ENCODE measurements at regions not wholly inside any gene's neighbourhood (a gene's known extent, or its start where the extent isn't known, plus 50 kb on each side); places are given as distances from the start of the nearest gene placed in this dataset.

DNA sequence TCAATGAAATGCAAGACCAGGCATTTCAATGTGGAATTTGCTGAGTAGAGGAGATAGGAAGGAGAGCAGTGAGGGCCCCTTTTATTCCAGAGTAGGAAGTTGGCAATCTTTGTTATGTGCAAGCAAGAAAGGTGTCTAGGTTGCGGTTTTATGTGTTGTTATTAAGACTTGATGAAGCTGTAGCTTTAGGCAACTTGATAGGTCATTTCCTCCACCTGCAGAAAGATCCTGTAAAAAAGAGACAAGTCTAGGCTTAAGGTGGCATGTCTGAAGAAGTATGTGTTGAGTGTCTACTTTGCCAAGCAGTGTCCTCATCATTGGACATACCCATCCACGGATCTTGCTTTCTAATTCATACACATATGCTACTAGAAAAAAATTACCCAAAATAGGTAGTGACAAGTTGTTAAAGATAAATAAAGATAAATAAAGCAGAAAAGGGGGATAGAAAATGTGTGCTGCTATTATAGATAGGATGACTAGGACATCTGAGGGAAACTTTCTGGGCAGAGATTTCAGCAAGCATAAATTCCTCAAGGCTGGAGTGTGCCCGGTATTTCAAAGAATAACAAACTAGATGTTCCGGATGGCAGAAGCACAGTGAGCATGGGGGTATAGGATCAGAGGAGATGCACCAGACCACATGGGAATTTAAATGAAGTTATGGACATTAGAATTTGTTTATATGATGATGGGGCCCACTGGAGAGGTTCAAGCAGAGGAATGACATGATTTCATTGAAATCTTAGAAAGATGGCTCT, 335.0 kb downstream of the TGFB2 start:
- Histone ChIP-seq H3K9me2 (ENCODE audit: insufficient read depth) (no peaks in the 10 kb centered on the region), H3K4me2 (ENCODE audit: low read length) (no peak overlapping the region), H3K27ac (ENCODE audit: low read depth, low read length) (no peak overlapping the region), H3K4me1 (ENCODE audit: control insufficient read depth in 1 of 2, insufficient read depth in 2 of 2, low read length in 2 of 2) (peaks cover 0 to 6% of the 10 kb centered on the region in 2 experiments; a peak in 2 of 4 replicates), H3K79me2 (ENCODE audit: insufficient read depth, low read length) (no peaks in the 10 kb centered on the region), H3K9me3 (ENCODE audit: control insufficient read depth in 1 of 2, insufficient read depth in 1 of 2, low read depth in 1 of 2, low read length in 2 of 2) (no peaks in the 10 kb centered on the region), H3K9ac (ENCODE audit: low read length) (no peak overlapping the region), H2AFZ (ENCODE audit: low read depth, low read length, poor library complexity, severe bottlenecking) (no peak overlapping the region), H3K36me3 (ENCODE audit: control insufficient read depth in 1 of 2, insufficient read depth in 2 of 2, low read length in 2 of 2) (no peaks in the 10 kb centered on the region), H3K27me3 (ENCODE audit: insufficient read depth, low read length) (no peaks in the 10 kb centered on the region), H4K20me1 (ENCODE audit: insufficient read depth) (no peaks in the 10 kb centered on the region), H3K4me3 (replicated peaks in 1 of 2; ENCODE audit: low read depth in 1 of 2, low read length in 2 of 2) (no peak overlapping the region)
- BruUV-seq (replicated peaks), result no TSS peak
- ATAC-seq (no peak), DNase-seq (ENCODE audit: low read depth, low spot score) (no peak)
- RAD21 ChIA-PET (ENCODE audit: low non-redundant PET in 1 of 2, low total read pairs in 2 of 2, uncharacterized antibody in 2 of 2, unreplicated experiment in 2 of 2), result no interaction called here
- CTCF ChIA-PET, result no interaction called here
- TF ChIP-seq ELF1 (IDR thresholded peaks at IDR 0.05; ENCODE audit: borderline replicate concordance, low read depth), result no peak
- no peak for TF ChIP-seq EZH2 (IDR thresholded peaks at IDR 0.05)
- no peak for TF ChIP-seq ZNF274 (IDR thresholded peaks at IDR 0.05; ENCODE audit: low read depth, low read length)
- no peak for TF ChIP-seq FOSL1 (IDR thresholded peaks at IDR 0.05; ENCODE audit: low read depth)
- TF ChIP-seq SRF (IDR thresholded peaks at IDR 0.05; ENCODE audit: low read depth), result no peak
- no peak for TF ChIP-seq CEBPB (IDR thresholded peaks at IDR 0.05; ENCODE audit: low read depth)
- TF ChIP-seq POLR2A (IDR thresholded peaks at IDR 0.05; ENCODE audit: borderline replicate concordance, extremely low read depth, insufficient read depth, insufficient read length), result no peak
- TF ChIP-seq YY1 (IDR thresholded peaks at IDR 0.05; ENCODE audit: extremely low read depth, insufficient replicate concordance, low read depth, low read length), result no peak
- no peak for TF ChIP-seq CBX3 (IDR thresholded peaks at IDR 0.05; ENCODE audit: low read depth)
- intact Hi-C loops (cut with micrococcal nuclease), result no loop called here
- POLR2A ChIA-PET, result no interaction called here

DNA sequence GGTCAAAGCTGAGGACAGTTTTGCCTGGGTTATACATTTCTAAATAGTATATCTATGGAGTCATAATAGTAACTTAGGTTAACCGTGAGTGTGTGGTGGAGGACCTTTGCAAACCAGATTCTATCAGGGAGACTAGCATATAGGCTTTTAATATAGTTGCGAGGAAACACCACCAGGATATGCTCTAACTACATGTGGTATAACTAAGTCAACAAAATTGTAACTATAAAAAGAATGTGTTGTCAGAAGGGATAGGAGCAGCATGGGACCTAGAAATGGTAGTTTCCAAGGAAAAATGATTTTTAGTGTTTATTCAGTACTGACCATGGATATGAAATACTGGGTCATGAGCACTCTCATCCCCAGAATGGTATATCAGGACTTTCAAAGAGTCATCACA, 338.1 kb downstream of the TGFB2 start:
- H3K4me1 ChIP-seq (ENCODE audit: control insufficient read depth in 1 of 2, insufficient read depth in 2 of 2, low read length in 2 of 2), result no peaks in the 10 kb centered on the region
- intact Hi-C loops (cut with micrococcal nuclease), result no loop called here
- H3K9me3 ChIP-seq (ENCODE audit: control insufficient read depth in 1 of 2, insufficient read depth in 1 of 2, low read depth in 1 of 2, low read length in 2 of 2), result no peaks in the 10 kb centered on the region
- DNase-seq (ENCODE audit: low read depth, low spot score), result no peak
- H3K9me2 ChIP-seq (ENCODE audit: insufficient read depth), result no peaks in the 10 kb centered on the region
- ChIA-PET POLR2A (no interaction called here), CTCF (no interaction called here), RAD21 (ENCODE audit: low non-redundant PET in 1 of 2, low total read pairs in 2 of 2, uncharacterized antibody in 2 of 2, unreplicated experiment in 2 of 2) (no interaction called here)
- H3K27me3 ChIP-seq (ENCODE audit: insufficient read depth, low read length), result no peaks in the 10 kb centered on the region
- H3K79me2 ChIP-seq (ENCODE audit: insufficient read depth, low read length), result no peaks in the 10 kb centered on the region
- no peak overlapping the region for H3K27ac ChIP-seq (ENCODE audit: low read depth, low read length)
- H3K4me3 ChIP-seq (replicated peaks in 1 of 2; ENCODE audit: low read depth in 1 of 2, low read length in 2 of 2), result no peak overlapping the region
- H3K9ac ChIP-seq (ENCODE audit: low read length), result no peak overlapping the region
- H2AFZ ChIP-seq (ENCODE audit: low read depth, low read length, poor library complexity, severe bottlenecking), result no peak overlapping the region
- no peaks in the 10 kb centered on the region for H3K36me3 ChIP-seq (ENCODE audit: control insufficient read depth in 1 of 2, insufficient read depth in 2 of 2, low read length in 2 of 2)
- no peak overlapping the region for H3K4me2 ChIP-seq (ENCODE audit: low read length)
- BruUV-seq (replicated peaks), result no TSS peak
- TF ChIP-seq CBX3 (IDR thresholded peaks at IDR 0.05; ENCODE audit: low read depth), result no peak
- 0 out of 2 replicates have a peak, but pooled peaks have one; percentile 16 for TF ChIP-seq RAD21 (IDR thresholded peaks at IDR 0.05; ENCODE audit: low read depth)
- ATAC-seq, result no peak
- H4K20me1 ChIP-seq (ENCODE audit: insufficient read depth), result no peaks in the 10 kb centered on the region
